Activated CD8-positive, alpha-beta memory T cell treated with anti-CD3 and anti-CD28 coated beads, Interleukin-2, amount 10 ng/mL, durations not matched to agents 7 days and 5 days (primary cell): ENCODE measurements at regions not wholly inside any gene's neighbourhood (a gene's known extent, or its start where the extent isn't known, plus 50 kb on each side); places are given as distances from the start of the nearest gene placed in this dataset.

Experiments
- ATAC-seq: fragments of 150-1000 bp; cut with Tn5 transposase; one replicate; pipeline ENCODE4 v1.10.0; 2021; ENCODE audit warnings: moderate library complexity
- CTCF ChIA-PET: fragments of 350-600 bp; sonication (Branson Sonifier 250); formaldehyde crosslinking; loops from one replicate; lab custom pipeline; 2021; ENCODE audit warnings: antibody characterized with exemption; lab: Charles Lee
- DNase-seq: peaks from one replicate; pipeline ENCODE4 v3.0.0-alpha.2; 2020
- H3K27ac Mint-ChIP-seq: one replicate; pipeline ENCODE4 v1.8.0; 2021; ENCODE audit warnings: mild to moderate bottlenecking, mixed read lengths
- H3K27me3 Mint-ChIP-seq: one replicate; pipeline ENCODE4 v1.8.0; 2021; ENCODE audit warnings: mixed read lengths
- H3K36me3 Mint-ChIP-seq: one replicate; pipeline ENCODE4 v1.8.0; 2021; ENCODE audit warnings: mild to moderate bottlenecking, mixed read lengths
- H3K4me1 Mint-ChIP-seq: one replicate; pipeline ENCODE4 v1.8.0; 2021; ENCODE audit warnings: mixed read lengths
- H3K4me3 Mint-ChIP-seq: one replicate; pipeline ENCODE4 v1.8.0; 2021; ENCODE audit warnings: mild to moderate bottlenecking, moderate library complexity, mixed read lengths
- H3K9me3 Mint-ChIP-seq: one replicate; pipeline ENCODE4 v1.8.0; 2022; ENCODE audit warnings: low read depth, mixed read lengths

- H3K4me1 Mint-ChIP-seq, result peaks cover 2% of the 10 kb centered on the region
- H3K36me3 Mint-ChIP-seq, result no peaks in the 10 kb centered on the region
- peaks cover 4% of the 10 kb centered on the region for H3K27me3 Mint-ChIP-seq
- no peaks in the 10 kb centered on the region for H3K9me3 Mint-ChIP-seq
- ATAC-seq (no peak), DNase-seq (no peak)
- no peak overlapping the region for H3K27ac Mint-ChIP-seq
- CTCF ChIA-PET, result no interaction called here
- H3K4me3 Mint-ChIP-seq, result no peak overlapping the region
Observed at GRCh38 chr20:40773376-40773775, 84.3 kb upstream of the MAFB start.

- H3K4me1 Mint-ChIP-seq, result peaks cover 2% of the 10 kb centered on the region
- no peak overlapping the region for H3K4me3 Mint-ChIP-seq
- H3K36me3 Mint-ChIP-seq, result no peaks in the 10 kb centered on the region
- H3K27ac Mint-ChIP-seq, result no peak overlapping the region
- peaks cover 10% of the 10 kb centered on the region for H3K27me3 Mint-ChIP-seq
- DNase-seq, result no peak
- H3K9me3 Mint-ChIP-seq, result no peaks in the 10 kb centered on the region
- no peak for ATAC-seq
- CTCF ChIA-PET, result no interaction called here
Observed at GRCh38 chr20:40774252-40774651, 85.2 kb upstream of the MAFB start.

- peaks cover 11% of the 10 kb centered on the region for H3K27me3 Mint-ChIP-seq
- ATAC-seq, result no peak
- CTCF ChIA-PET, result interaction anchor here (1.0 to 1.9 kb wide), 3 partner anchors 10 to 170 kb away, joined by 3 to 6 read pairs (median 3); no protein-coding TSS in a partner anchor
- peaks cover 2% of the 10 kb centered on the region for H3K4me1 Mint-ChIP-seq
- no peak overlapping the region for H3K4me3 Mint-ChIP-seq
- H3K36me3 Mint-ChIP-seq, result no peaks in the 10 kb centered on the region
- H3K9me3 Mint-ChIP-seq, result no peaks in the 10 kb centered on the region
- H3K27ac Mint-ChIP-seq, result no peak overlapping the region
- no peak for DNase-seq
Observed at GRCh38 chr20:40775561-40776146, 86.6 kb upstream of the MAFB start.

DNA sequence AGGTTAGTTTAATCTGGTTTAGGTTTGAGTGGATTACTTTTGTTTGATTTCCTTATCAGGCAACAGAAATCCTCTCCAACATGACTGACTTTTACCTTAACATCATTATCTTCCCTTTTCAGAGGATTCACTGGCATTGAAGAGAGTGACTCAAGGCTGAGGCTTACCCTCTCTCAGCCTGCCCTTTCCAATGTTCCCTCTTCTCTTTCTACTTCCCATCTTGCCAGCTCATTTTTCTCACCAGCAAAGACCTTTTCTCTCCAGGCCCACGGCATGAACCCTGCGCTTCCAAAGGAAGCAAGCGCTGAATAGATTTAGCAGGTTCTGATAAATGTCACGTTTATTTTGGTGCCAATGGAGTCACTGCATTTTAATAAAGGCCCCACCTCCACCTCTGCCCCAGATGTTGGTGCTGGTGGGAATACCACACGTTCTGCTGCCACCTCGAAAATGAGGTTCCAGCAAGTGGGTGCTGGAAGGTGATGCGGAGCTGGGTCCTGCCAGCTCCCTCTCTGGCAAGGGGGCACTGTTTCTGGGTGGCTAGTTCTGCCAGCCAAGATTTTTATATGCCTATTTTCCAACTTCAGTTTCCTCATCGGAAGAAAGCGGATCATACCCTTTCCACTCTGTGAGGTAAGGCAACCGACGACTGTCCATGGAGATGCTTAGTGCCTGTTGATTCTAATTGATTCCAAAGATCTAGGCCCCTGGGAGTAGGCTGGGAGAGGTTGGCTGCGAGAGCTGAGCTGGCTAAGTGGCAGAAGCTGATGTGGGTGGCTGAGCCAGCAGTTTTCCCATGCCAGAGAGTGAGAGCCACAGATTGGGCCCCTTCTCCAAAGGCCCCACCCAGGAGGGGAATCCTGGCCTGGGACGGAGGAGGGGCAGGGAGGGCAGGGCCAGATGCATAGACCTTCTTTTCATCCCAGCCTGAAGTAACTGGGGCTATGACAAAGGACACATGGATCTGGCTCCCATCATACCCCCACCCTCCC, 87.7 kb upstream of the MAFB start:
- Mint-ChIP-seq H3K36me3 (no peaks in the 10 kb centered on the region), H3K27me3 (peaks cover 11% of the 10 kb centered on the region), H3K4me1 (peaks cover 2% of the 10 kb centered on the region), H3K4me3 (no peak overlapping the region), H3K9me3 (no peaks in the 10 kb centered on the region), H3K27ac (no peak overlapping the region)
- ATAC-seq (no peak), DNase-seq (no peak)
- CTCF ChIA-PET, result interaction anchor here (1.0 to 1.9 kb wide), 3 partner anchors 8 to 169 kb away, joined by 3 to 6 read pairs (median 3); no protein-coding TSS in a partner anchor

GRCh38 chr20:40777653-40778052, 88.6 kb upstream of the MAFB start:
- peaks cover 2% of the 10 kb centered on the region for H3K4me1 Mint-ChIP-seq
- ATAC-seq, result no peak
- no peak overlapping the region for H3K4me3 Mint-ChIP-seq
- CTCF ChIA-PET, result interaction anchor here (1.8 to 1.9 kb wide), 2 partner anchors 19 to 20 kb away, joined by 5 to 6 read pairs; no protein-coding TSS in a partner anchor
- peaks cover 11% of the 10 kb centered on the region for H3K27me3 Mint-ChIP-seq
- H3K9me3 Mint-ChIP-seq, result no peaks in the 10 kb centered on the region
- no peaks in the 10 kb centered on the region for H3K36me3 Mint-ChIP-seq
- H3K27ac Mint-ChIP-seq, result no peak overlapping the region
- DNase-seq, result no peak

GRCh38 chr20:40778894-40779496, 90.0 kb upstream of the MAFB start:
- peaks cover 12% of the 10 kb centered on the region for H3K27me3 Mint-ChIP-seq
- CTCF ChIA-PET, result interaction anchor here (1.1 to 1.8 kb wide), 2 partner anchors 15 to 18 kb away, joined by 3 to 5 read pairs; no protein-coding TSS in a partner anchor

DNA sequence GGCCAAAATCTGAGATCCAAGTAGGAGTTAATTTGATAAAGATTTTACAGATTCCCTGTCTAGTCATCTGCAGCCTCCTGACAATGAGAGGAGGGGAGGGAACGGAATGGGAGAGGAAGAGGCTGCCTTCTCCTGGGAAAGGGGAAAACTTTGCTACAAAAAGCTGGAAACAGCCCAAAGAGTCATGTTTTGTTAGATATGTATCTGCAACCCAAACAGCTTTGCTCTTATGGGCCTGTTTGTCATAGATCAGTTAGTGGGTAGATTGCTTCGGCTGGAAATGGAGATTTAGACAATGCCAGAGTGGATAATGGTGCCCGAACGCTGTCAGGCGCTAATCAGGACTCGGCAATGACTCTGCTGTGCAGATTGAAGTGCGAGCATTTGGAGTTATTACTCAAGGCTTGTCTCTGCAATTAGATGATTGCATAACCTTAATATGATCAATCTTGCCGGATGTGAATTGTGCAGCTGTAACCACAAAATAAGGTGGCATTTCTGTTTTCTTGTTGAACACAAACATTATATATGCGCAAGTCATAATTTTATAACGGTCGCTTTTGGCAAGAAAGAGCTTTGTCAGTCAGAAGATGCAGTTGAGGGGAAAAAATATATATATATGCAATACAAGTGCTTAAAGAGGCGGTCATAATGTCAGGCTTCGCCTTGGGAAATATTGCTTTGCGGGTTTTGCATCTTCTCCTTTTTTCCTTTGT, 92.4 kb upstream of the MAFB start:
- H3K27ac Mint-ChIP-seq, result no peak overlapping the region
- no peak for DNase-seq
- CTCF ChIA-PET, result interaction anchor here (2.0 kb wide), 1 partner anchor 40 kb away, joined by 4 read pairs; no protein-coding TSS in a partner anchor
- H3K27me3 Mint-ChIP-seq, result peaks cover 13% of the 10 kb centered on the region
- no peaks in the 10 kb centered on the region for H3K36me3 Mint-ChIP-seq
- no peak for ATAC-seq
- no peaks in the 10 kb centered on the region for H3K9me3 Mint-ChIP-seq
- H3K4me1 Mint-ChIP-seq, result no peaks in the 10 kb centered on the region
- H3K4me3 Mint-ChIP-seq, result no peak overlapping the region

More at GRCh38 chr20:40778894-40779496, 90.0 kb upstream of the MAFB start:
- Mint-ChIP-seq H3K36me3 (no peaks in the 10 kb centered on the region), H3K4me1 (peaks cover 2% of the 10 kb centered on the region), H3K4me3 (no peak overlapping the region), H3K27ac (no peak overlapping the region), H3K9me3 (no peaks in the 10 kb centered on the region)
- DNase-seq, result no peak
- ATAC-seq, result no peak

DNA sequence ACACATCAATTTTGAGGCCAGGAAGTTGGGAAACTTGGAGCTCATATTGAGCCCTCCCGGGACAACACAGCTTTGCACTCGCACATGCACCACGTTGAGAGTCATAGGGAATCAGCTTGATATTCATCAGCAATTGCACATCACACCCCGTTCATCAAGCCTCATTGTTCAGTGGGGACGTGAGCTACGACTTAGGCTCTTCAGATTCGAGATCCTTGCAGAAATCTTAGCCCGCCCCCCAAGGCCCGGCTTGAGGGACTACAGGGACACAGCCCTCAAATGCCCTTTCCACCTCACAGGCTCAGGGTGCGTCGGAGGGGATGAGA, 93.0 kb upstream of the MAFB start:
- DNase-seq (no peak), ATAC-seq (no peak)
- H3K4me1 Mint-ChIP-seq, result no peaks in the 10 kb centered on the region
- peaks cover 13% of the 10 kb centered on the region for H3K27me3 Mint-ChIP-seq
- CTCF ChIA-PET, result interaction anchor here (2.0 kb wide), 1 partner anchor 41 kb away, joined by 4 read pairs; no protein-coding TSS in a partner anchor
- no peak overlapping the region for H3K27ac Mint-ChIP-seq
- H3K36me3 Mint-ChIP-seq, result no peaks in the 10 kb centered on the region
- H3K9me3 Mint-ChIP-seq, result no peaks in the 10 kb centered on the region
- no peak overlapping the region for H3K4me3 Mint-ChIP-seq

GRCh38 chr20:40785346-40785745, 96.3 kb upstream of the MAFB start:
- no peaks in the 10 kb centered on the region for H3K36me3 Mint-ChIP-seq
- H3K4me3 Mint-ChIP-seq, result no peak overlapping the region
- no peak for ATAC-seq
- H3K9me3 Mint-ChIP-seq, result no peaks in the 10 kb centered on the region
- H3K4me1 Mint-ChIP-seq, result no peaks in the 10 kb centered on the region
- CTCF ChIA-PET, result interaction anchor here (0.9 kb wide), 1 partner anchor 9 kb away, joined by 3 read pairs; no protein-coding TSS in a partner anchor
- H3K27ac Mint-ChIP-seq, result no peak overlapping the region
- no peak for DNase-seq
- peaks cover 26% of the 10 kb centered on the region for H3K27me3 Mint-ChIP-seq

- Mint-ChIP-seq H3K27me3 (peaks cover 31% of the 10 kb centered on the region), H3K36me3 (no peaks in the 10 kb centered on the region), H3K4me1 (no peaks in the 10 kb centered on the region), H3K4me3 (no peak overlapping the region), H3K9me3 (no peaks in the 10 kb centered on the region), H3K27ac (no peak overlapping the region)
- CTCF ChIA-PET, result no interaction called here
- no peak for DNase-seq
- ATAC-seq, result no peak
Observed at GRCh38 chr20:40786336-40786735, 97.3 kb upstream of the MAFB start.

GRCh38 chr20:40787941-40788340, 98.9 kb upstream of the MAFB start:
- Mint-ChIP-seq H3K9me3 (no peaks in the 10 kb centered on the region), H3K27me3 (peaks cover 40% of the 10 kb centered on the region), H3K4me3 (no peak overlapping the region), H3K4me1 (no peaks in the 10 kb centered on the region), H3K27ac (no peak overlapping the region), H3K36me3 (no peaks in the 10 kb centered on the region)
- DNase-seq (no peak), ATAC-seq (no peak)
- CTCF ChIA-PET, result interaction anchor here (1.6 kb wide), 1 partner anchor 9 kb away, joined by 4 read pairs; no protein-coding TSS in a partner anchor

DNA sequence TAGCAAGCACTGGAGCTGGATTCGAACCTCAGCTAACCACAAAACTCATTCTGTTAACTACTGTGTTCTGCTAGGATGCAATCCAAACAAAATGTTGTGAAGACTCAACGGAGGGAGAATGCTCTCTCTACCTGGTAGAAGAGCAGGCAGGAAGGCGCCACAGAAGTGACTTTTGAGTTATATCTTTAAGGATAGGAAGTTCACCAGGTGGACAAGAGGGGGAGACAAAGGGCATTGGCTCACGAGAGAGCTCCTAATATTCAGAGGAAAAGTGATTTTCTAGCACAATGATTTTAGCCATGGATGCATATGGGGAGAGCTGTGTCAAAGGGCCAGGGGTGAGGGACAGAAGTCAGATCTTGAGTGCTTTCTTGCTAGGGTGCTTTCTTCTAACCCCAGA, 108.4 kb upstream of the MAFB start:
- no peak overlapping the region for H3K4me3 Mint-ChIP-seq
- ATAC-seq (no peak), DNase-seq (no peak)
- no peaks in the 10 kb centered on the region for H3K4me1 Mint-ChIP-seq
- no peak overlapping the region for H3K27ac Mint-ChIP-seq
- H3K27me3 Mint-ChIP-seq, result peaks cover 37% of the 10 kb centered on the region
- CTCF ChIA-PET, result interaction anchor here (0.9 to 3.4 kb wide), 10 partner anchors 9 to 167 kb away, joined by 3 to 36 read pairs (median 4); no protein-coding TSS in a partner anchor
- H3K9me3 Mint-ChIP-seq, result no peaks in the 10 kb centered on the region
- no peaks in the 10 kb centered on the region for H3K36me3 Mint-ChIP-seq
